ENCODE measurements at regions not wholly inside any gene's neighbourhood (a gene's known extent, or its start where the extent isn't known, plus 50 kb on each side); places are given as distances from the start of the nearest gene placed in this dataset.

- FAIRE-seq (no peak), DNase-seq (ENCODE audit: extremely low spot score, insufficient read length, low read depth) (no peak)
Measured at GRCh38 chr2:176495826-176496225, 226.6 kb downstream of the MTX2 start.

GRCh38 chr2:176496761-176497160 lies 227.5 kb downstream of the MTX2 start:
- FAIRE-seq (no peak), DNase-seq (ENCODE audit: extremely low spot score, insufficient read length, low read depth) (no peak)

DNA sequence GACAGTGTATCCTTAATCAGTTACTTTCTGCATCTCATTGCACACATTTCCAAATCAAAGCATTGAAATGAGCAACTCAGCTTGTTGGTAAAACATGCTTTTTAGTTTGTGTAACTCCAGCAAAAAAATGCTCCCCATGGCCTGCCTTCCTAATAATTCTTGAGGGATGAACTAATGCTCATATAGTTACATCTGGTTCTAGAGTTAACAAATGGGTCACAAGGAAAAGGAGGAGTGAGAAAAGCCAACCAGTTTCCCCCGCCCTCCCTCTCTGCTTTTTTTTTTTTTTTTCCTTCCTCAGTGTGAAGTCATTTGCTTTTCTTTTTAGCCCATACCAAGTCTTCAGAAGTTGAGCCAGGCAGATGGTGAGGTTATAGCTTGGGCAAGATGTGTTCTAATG lies 231.7 kb downstream of the MTX2 start:
- FAIRE-seq (no peak), DNase-seq (ENCODE audit: extremely low spot score, insufficient read length, low read depth) (no peak)

- no peak for FAIRE-seq
- DNase-seq (ENCODE audit: extremely low spot score, insufficient read length, low read depth): no peak
Measured at GRCh38 chr2:176501617-176502016, 232.4 kb downstream of the MTX2 start.

DNA sequence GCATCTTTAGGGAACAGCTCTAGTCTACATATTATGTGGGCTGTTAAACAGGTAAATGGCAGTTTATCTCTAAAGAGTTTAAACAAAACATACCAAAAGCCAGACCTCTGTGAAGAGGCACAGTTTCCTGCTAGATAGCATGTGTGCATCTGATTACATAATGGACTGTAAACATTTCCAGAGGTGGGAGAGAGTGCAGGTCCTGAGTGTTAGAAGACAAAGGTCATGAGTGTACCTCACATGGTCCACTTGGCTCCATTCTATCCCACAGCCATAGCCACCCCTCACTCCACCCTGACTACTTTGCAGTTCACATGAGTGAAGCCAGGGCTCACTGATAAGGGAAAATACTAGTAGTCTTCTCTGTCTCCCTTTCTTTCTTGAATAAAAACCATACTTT lies 233.4 kb downstream of the MTX2 start:
- FAIRE-seq (no peak), DNase-seq (ENCODE audit: extremely low spot score, insufficient read length, low read depth) (no peak)

DNA sequence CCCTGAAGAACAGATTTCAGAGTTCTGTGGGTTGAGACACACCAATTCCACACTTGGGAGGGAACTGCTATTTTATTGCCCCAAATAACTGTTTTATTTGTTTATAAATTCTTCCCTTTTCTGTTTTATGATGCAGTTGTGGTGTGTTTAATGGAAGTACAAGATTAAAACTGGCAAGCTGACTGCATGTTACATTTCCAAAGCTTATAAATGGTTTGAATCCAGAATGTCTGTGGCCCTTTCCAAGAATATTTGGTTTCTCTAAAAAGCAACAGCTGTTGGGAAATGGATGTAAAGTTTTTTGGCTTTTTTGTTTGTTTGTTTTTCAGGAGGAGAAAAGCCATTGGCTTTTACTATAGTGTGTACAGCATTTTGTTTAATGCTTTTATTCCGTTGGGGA lies 234.5 kb downstream of the MTX2 start:
- FAIRE-seq (no peak), DNase-seq (ENCODE audit: extremely low spot score, insufficient read length, low read depth) (no peak)

- DNase-seq (ENCODE audit: extremely low spot score, insufficient read length, low read depth) (no peak), FAIRE-seq (no peak)
Measured at GRCh38 chr2:176504440-176504839, 235.2 kb downstream of the MTX2 start.

DNA sequence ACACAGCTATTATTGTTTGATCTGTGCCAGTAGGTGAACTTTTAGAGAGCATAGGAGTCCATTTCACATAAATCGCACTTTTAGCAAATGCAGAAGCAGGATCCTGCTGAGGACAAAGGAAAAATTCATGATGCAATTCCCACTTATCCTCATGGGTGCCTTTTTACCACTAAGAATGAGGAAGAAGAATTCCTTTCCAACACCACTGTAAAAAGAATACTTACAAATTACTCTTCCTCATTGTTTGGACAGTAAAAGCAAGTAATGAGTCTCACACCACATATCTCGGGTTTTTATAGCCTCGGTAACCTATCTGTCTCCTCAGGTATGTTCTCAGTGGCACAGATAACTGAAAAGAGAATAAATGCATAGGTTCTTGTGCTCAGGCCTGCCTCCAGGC lies 238.5 kb downstream of the MTX2 start:
- DNase-seq (ENCODE audit: extremely low spot score, insufficient read length, low read depth) (no peak), FAIRE-seq (no peak)

- DNase-seq (ENCODE audit: extremely low spot score, insufficient read length, low read depth) (no peak), FAIRE-seq (no peak)
Measured at GRCh38 chr2:176508374-176508773, 239.1 kb downstream of the MTX2 start.

DNA sequence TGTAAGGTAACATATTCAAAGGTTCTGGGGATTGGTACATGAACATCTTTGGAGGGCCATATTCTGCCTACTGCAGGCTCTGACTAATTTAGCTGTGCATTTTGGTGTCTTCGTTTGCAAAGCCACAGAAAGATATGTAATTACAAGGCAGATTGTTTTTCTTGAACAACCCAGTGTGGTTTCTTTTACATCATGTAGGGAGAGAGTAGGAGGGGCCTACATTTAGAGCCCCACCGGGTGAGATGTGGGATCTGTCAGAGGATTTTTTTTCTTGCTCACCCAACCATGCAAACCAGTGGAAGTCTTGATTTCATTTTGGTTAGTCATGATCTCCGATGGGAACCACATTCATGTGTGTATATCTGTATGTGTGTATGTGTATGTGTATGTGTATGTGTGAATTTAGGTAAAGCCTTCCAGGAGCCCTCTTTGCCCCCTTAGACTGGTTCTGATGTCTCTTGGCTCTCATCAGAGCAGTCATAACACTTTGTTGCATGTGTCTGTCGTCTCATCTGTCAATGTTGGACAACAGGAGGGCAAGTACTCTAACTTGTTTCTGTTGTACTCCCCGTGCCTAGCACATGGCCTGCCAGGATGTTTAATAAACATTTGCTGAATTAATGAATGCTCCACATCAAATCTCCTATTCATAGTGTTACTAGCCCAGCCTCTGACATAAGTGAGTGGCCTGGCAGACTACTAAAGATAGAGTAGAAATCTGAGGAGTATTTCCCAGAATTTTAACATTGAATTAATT lies 239.9 kb downstream of the MTX2 start:
- no peak for DNase-seq (ENCODE audit: extremely low spot score, insufficient read length, low read depth)
- no peak for FAIRE-seq

- FAIRE-seq (no peak), DNase-seq (ENCODE audit: extremely low spot score, insufficient read length, low read depth) (no peak)
Measured at GRCh38 chr2:176514276-176514675, 245.0 kb downstream of the MTX2 start.

GRCh38 chr2:176514805-176515500 lies 245.7 kb downstream of the MTX2 start:
- FAIRE-seq (no peak), DNase-seq (ENCODE audit: extremely low spot score, insufficient read length, low read depth) (no peak)

DNA sequence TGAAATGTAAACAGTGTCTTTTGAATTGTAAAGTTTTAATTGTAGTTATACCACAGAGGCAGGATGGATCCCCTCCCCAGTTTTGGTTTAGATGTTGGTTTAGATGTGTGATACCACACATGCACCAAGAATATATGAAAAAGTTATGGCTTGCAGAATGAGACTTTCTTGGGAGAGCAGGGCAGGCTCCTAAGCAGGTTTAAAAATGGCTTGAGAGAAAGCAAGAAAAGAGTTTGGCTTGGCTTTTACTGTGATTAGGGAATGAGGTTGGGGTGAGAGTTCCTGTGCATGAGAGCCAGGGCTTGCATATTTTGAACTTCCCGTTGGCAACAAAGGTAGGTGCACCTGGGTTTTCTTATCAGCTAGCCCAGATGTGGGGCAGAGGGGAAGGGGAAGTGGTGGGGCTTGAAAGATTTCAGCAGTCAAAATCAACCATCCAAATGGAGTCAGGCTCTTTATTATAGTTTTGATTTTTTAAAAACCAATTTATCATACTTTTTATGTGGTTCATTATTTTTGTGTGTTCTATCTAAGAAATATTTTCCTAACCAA lies 246.9 kb downstream of the MTX2 start:
- no peak for FAIRE-seq
- DNase-seq (ENCODE audit: extremely low spot score, insufficient read length, low read depth): no peak

GRCh38 chr2:176518823-176519222 lies 249.6 kb downstream of the MTX2 start:
- DNase-seq (ENCODE audit: extremely low spot score, insufficient read length, low read depth): no peak

GRCh38 chr2:176521878-176522670 lies 252.8 kb downstream of the MTX2 start:
- FAIRE-seq: no peak
- DNase-seq (ENCODE audit: extremely low spot score, insufficient read length, low read depth): no peak

More at GRCh38 chr2:176518823-176519222, 249.6 kb downstream of the MTX2 start:
- no peak for FAIRE-seq

- DNase-seq (ENCODE audit: extremely low spot score, insufficient read length, low read depth): no peak
- FAIRE-seq: no peak
Measured at GRCh38 chr2:176525086-176525485, 255.8 kb downstream of the MTX2 start.

DNA sequence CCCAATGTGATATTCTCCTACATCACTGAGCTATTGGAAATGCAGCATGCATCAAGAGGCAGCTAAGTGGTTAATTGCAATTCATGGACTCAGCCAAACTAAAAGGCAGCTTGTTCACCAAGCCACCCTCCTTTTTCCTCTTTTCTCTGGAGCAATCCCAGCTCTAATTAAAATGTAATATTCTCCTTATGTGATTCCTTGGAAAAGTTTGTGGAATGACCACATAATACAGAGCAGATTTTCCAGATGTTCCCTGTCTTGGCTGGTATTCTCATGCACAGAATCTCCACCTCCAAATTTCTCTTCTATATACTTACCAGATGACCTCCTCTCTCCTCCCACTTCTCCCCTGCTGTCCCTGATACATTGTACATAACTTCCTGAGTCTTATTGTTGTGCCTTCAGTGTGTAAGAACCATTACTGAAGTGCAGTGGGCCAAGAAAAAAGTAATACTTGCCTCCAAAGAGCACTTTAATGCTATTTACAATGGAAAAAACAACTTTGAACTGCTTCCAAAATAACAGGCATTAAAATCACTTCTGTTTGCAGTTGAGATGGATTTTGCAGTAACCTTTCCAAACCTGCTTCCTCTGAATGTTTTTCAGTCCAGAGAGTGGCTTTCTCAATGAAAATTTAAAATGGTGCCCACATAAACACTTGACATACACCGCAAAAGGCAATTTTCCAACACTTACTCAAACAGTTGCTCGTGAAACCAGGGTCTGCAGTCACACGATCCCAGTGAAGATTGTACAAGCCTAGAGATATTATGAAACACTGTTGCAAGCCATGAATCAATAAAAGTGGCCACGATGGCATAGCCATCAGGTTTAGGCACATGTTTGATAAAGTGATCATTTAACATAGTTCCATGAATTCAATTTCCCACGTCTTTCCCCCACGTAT lies 258.0 kb downstream of the MTX2 start:
- FAIRE-seq: no peak
- no peak for DNase-seq (ENCODE audit: extremely low spot score, insufficient read length, low read depth)

- no peak for DNase-seq (ENCODE audit: extremely low spot score, insufficient read length, low read depth)
- no peak for FAIRE-seq
Measured at GRCh38 chr2:176531608-176532007, 262.4 kb downstream of the MTX2 start.

DNA sequence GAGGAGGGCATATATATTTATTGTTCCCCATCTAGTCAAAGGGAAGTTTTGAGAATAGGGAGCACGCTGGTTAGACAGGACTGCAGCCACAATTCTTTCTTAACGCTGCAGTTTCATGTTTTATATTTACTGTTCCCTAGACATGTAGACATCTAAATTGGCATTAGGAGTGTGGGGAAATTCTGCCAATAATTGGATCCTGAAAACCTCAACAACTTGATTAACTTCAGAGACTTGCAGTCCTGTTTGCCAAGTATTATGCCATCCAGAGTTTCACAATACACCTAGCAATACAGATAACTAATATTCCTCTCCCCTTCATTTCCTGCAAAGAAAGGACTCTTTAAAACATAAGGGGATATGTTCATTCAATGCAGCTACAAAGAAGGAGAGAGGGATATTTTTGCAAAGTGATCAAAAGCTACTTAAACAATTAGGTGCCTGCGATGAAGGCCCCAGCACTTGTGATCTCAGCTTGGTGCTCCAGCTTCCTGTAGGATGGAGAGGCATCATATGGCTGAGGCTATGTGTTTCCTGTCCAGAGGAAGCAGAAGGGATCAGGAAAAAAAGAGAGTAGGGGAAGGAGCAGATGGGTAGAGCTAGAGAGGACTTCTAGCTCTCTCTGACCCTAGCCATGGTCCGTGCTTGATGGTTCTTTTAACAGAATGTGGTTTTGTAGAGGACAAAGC lies 264.4 kb downstream of the MTX2 start:
- no peak for FAIRE-seq

More for the DNA sequence above, 264.4 kb downstream of the MTX2 start:
- no peak for DNase-seq (ENCODE audit: extremely low spot score, insufficient read length, low read depth)

Measured in GM18507 (cell line).